ENCODE measurements at regions not wholly inside any gene's neighbourhood (a gene's known extent, or its start where the extent isn't known, plus 50 kb on each side); places are given as distances from the start of the nearest gene placed in this dataset.

GRCh38 chr10:44743535-44743934 lies 167.6 kb upstream of the TMEM72 start:
- TF ChIP-seq CTCF (IDR thresholded peaks at IDR 0.05; ENCODE audit: low read depth, low read length, poor library complexity, severe bottlenecking) (no peak), EZH2phosphoT487 (IDR thresholded peaks at IDR 0.05; ENCODE audit: borderline replicate concordance, low read length) (no peak)

Data from DOHH2 (cell line).